Panc1 (cell line): ENCODE measurements at regions not wholly inside any gene's neighbourhood (a gene's known extent, or its start where the extent isn't known, plus 50 kb on each side); places are given as distances from the start of the nearest gene placed in this dataset.

Source experiments
- ATAC-seq: fragments of 200-7000 bp; cut with Tn5 transposase; 2 replicates; pipeline ENCODE4 v1.9.1; 2020; ENCODE audit warnings: mild to moderate bottlenecking, moderate library complexity
- BruUV-seq: library from RNA; stranded (reverse); fragments of 400-500 nt; replicated peaks from 2 replicates; lab custom pipeline; 2021; lab: Mats Ljungman, UMichigan
- CTCF ChIA-PET: fragments of 300-600 bp; sonication (Branson Sonifier 250); formaldehyde crosslinking; loops from one replicate; lab custom pipeline; 2022; ENCODE audit warnings: antibody characterized with exemption; lab: Charles Lee
- POLR2A ChIA-PET: fragments of 300-600 bp; sonication (Branson Sonifier 250); formaldehyde crosslinking; loops from one replicate; lab custom pipeline; 2022; ENCODE audit warnings: antibody characterized with exemption; lab: Charles Lee
- DNase-seq: peaks from one replicate; pipeline ENCODE4 v3.0.0-alpha.2; 2010; ENCODE audit warnings: low read depth, low spot score
- H3K27ac ChIP-seq: 2 replicates; pipeline ENCODE4 v1.5.1; 2011; ENCODE audit warnings: mild to moderate bottlenecking, low read length, inconsistent platforms
- H3K27me3 ChIP-seq: fragments of 200-500 bp; sonication (Bioruptor generic); 2 replicates; pipeline ENCODE4 v1.6.0; 2014; ENCODE audit warnings: low read length, inconsistent platforms; ENCODE audit not compliant: control insufficient read depth, insufficient read depth
- H3K36me3 ChIP-seq: fragments of 200-500 bp; sonication (Bioruptor generic); 2 replicates; pipeline ENCODE4 v1.5.1; 2014; ENCODE audit warnings: inconsistent platforms, mild to moderate bottlenecking, low read length, moderate library complexity; ENCODE audit not compliant: control insufficient read depth, insufficient read depth
- H3K4me1 ChIP-seq: 2 replicates; pipeline ENCODE4 v1.5.1; 2011; ENCODE audit warnings: inconsistent platforms, mild to moderate bottlenecking, low read length, moderate library complexity; ENCODE audit not compliant: control insufficient read depth, insufficient read depth
- H3K4me3 ChIP-seq, 2 experiments: 2 replicates each; pipeline ENCODE4 v1.5.1; 2011 to 2012; ENCODE audit warnings: low read depth in 2 of 2, low read length in 2 of 2, mild to moderate bottlenecking in 2 of 2, inconsistent platforms in 1 of 2, moderate library complexity in 1 of 2
- H3K9me3 ChIP-seq: fragments of 200-500 bp; sonication (Bioruptor generic); 2 replicates; pipeline ENCODE4 v1.5.1; 2014; ENCODE audit warnings: low read depth, mild to moderate bottlenecking, inconsistent platforms, low read length, moderate library complexity; ENCODE audit not compliant: control insufficient read depth, insufficient read depth
- POLR2AphosphoS5 ChIP-seq: IDR thresholded peaks from 2 replicates; pipeline ENCODE4 v1.6.1; 2012; ENCODE audit warnings: mild to moderate bottlenecking, low read depth, low read length, moderate library complexity
- SIN3A ChIP-seq: IDR thresholded peaks from 2 replicates; pipeline ENCODE4 v1.6.1; 2012; ENCODE audit warnings: low read depth, mild to moderate bottlenecking, low read length, moderate library complexity, borderline replicate concordance; ENCODE audit not compliant: insufficient read depth
- TCF7L2 ChIP-seq: IDR thresholded peaks from 2 replicates; pipeline ENCODE4 v1.6.1; 2011; ENCODE audit warnings: mild to moderate bottlenecking, low read depth, low read length, inconsistent platforms
- in situ Hi-C: cut with HindIII; loops from 2 replicates; pipeline ENCODE4 v1.10.0; 2016; ENCODE audit warnings: low sequenced_read_pairs, low pct_unique_long_range_greater_than_20kb
- intact Hi-C: fragments of 100-400 bp; cut with micrococcal nuclease; formaldehyde crosslinking; loops from one replicate; pipeline ENCODE4 v1.10.0; 2022; ENCODE audit not compliant: unreplicated experiment
- TF ChIP-seq, protein P1 (sequence below), 2 experiments: IDR thresholded peaks; 2 replicates each; pipeline ENCODE4 v1.6.1; 2011 to 2012; ENCODE audit warnings: low read depth in 2 of 2, control low read depth in 1 of 2, low read length in 1 of 2, mild to moderate bottlenecking in 1 of 2, moderate library complexity in 1 of 2; ENCODE audit not compliant: insufficient read depth in 1 of 2
- TF ChIP-seq, protein P2 (sequence below): fragments of 450-650 bp; IDR thresholded peaks from 2 replicates; pipeline ENCODE4 v1.5.1; 2017; ENCODE audit warnings: mild to moderate bottlenecking

DNA sequence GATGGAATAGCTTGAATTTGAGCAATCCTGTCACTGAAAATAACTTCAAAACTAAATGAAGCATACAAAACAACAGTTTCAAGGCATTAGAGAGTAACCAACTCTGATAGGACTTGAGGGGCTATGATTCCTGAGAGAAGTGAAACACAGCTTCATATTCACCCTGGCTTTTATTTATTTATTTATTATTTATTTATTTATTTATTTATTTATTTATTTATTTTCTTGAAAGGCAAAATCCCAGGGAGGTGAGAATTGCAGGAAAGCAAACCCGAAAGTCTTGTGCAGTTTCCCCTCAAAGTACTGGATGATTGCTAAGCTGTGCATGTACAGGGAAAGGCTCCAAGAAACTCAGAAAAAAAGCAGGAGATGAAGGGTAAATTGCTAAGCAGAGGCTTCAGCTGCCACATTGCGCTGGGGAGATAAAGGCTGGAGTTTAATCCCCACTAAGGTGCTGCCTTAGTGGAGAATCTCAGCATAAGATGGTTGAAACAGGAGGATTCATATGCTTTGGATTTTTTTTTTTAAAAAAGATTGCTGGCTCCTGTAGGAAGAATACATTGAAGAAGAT, 72.9 kb upstream of the COL24A1 start:
- POLR2A ChIA-PET, result no interaction called here

DNA sequence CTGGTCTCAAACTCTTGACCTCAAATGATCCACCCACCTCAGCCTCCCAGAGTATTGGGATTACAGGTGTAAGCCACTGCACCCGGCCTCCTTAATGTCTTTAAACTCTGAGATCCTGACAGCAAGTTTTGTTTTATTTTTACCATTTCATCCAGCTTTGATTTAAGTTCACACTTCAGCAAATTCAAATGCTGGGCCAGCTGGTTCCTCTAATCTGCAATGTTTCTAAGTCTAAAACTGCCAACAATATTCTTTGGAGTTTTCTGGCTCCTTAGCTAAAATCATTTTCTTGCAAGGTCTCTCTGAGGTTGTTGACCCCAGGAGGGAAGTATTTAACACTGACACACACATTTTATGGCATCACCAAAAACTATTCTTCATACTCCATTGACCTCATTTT, 72.0 kb upstream of the COL24A1 start:
- no peak overlapping the region for H3K27ac ChIP-seq
- ATAC-seq, result no peak
- H3K36me3 ChIP-seq, result no peaks in the 10 kb centered on the region
- no peak for DNase-seq
- peaks cover 36% of the 10 kb centered on the region for H3K27me3 ChIP-seq
- H3K9me3 ChIP-seq, result no peaks in the 10 kb centered on the region
- TF ChIP-seq, protein P1, sequence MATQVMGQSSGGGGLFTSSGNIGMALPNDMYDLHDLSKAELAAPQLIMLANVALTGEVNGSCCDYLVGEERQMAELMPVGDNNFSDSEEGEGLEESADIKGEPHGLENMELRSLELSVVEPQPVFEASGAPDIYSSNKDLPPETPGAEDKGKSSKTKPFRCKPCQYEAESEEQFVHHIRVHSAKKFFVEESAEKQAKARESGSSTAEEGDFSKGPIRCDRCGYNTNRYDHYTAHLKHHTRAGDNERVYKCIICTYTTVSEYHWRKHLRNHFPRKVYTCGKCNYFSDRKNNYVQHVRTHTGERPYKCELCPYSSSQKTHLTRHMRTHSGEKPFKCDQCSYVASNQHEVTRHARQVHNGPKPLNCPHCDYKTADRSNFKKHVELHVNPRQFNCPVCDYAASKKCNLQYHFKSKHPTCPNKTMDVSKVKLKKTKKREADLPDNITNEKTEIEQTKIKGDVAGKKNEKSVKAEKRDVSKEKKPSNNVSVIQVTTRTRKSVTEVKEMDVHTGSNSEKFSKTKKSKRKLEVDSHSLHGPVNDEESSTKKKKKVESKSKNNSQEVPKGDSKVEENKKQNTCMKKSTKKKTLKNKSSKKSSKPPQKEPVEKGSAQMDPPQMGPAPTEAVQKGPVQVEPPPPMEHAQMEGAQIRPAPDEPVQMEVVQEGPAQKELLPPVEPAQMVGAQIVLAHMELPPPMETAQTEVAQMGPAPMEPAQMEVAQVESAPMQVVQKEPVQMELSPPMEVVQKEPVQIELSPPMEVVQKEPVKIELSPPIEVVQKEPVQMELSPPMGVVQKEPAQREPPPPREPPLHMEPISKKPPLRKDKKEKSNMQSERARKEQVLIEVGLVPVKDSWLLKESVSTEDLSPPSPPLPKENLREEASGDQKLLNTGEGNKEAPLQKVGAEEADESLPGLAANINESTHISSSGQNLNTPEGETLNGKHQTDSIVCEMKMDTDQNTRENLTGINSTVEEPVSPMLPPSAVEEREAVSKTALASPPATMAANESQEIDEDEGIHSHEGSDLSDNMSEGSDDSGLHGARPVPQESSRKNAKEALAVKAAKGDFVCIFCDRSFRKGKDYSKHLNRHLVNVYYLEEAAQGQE (IDR thresholded peaks at IDR 0.05; ENCODE audit: insufficient read depth in 1 of 2, low read depth in 2 of 2, low read length in 1 of 2), result no peak
- TF ChIP-seq POLR2AphosphoS5 (no peak), SIN3A (no peak), TCF7L2 (no peak)
- TF ChIP-seq, protein P2, sequence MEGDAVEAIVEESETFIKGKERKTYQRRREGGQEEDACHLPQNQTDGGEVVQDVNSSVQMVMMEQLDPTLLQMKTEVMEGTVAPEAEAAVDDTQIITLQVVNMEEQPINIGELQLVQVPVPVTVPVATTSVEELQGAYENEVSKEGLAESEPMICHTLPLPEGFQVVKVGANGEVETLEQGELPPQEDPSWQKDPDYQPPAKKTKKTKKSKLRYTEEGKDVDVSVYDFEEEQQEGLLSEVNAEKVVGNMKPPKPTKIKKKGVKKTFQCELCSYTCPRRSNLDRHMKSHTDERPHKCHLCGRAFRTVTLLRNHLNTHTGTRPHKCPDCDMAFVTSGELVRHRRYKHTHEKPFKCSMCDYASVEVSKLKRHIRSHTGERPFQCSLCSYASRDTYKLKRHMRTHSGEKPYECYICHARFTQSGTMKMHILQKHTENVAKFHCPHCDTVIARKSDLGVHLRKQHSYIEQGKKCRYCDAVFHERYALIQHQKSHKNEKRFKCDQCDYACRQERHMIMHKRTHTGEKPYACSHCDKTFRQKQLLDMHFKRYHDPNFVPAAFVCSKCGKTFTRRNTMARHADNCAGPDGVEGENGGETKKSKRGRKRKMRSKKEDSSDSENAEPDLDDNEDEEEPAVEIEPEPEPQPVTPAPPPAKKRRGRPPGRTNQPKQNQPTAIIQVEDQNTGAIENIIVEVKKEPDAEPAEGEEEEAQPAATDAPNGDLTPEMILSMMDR, result no peak
- in situ Hi-C loops (no loop called here), intact Hi-C loops (no loop called here)
- BruUV-seq, result no TSS peak
- CTCF ChIA-PET, result no interaction called here
- POLR2A ChIA-PET, result no interaction called here
- no peak overlapping the region for H3K4me3 ChIP-seq
- H3K4me1 ChIP-seq, result no peaks in the 10 kb centered on the region

More for the DNA sequence above, 72.9 kb upstream of the COL24A1 start:
- Histone ChIP-seq H3K4me3 (no peak overlapping the region), H3K36me3 (no peaks in the 10 kb centered on the region), H3K4me1 (no peaks in the 10 kb centered on the region), H3K9me3 (no peaks in the 10 kb centered on the region), H3K27ac (no peak overlapping the region), H3K27me3 (peaks cover 30% of the 10 kb centered on the region)
- DNase-seq, result no peak
- TF ChIP-seq SIN3A (no peak), POLR2AphosphoS5 (no peak), TCF7L2 (no peak)
- TF ChIP-seq, protein P2, result no peak
- TF ChIP-seq, protein P1 (IDR thresholded peaks at IDR 0.05; ENCODE audit: insufficient read depth in 1 of 2, low read depth in 2 of 2, low read length in 1 of 2), result no peak
- BruUV-seq, result no TSS peak
- in situ Hi-C loops (no loop called here), intact Hi-C loops (no loop called here)
- CTCF ChIA-PET, result no interaction called here
- no peak for ATAC-seq
